ENCODE measurements at regions not wholly inside any gene's neighbourhood (a gene's known extent, or its start where the extent isn't known, plus 50 kb on each side); places are given as distances from the start of the nearest gene placed in this dataset.
"Not testable (repeated sequence)": the region's sequence is repeated elsewhere in the genome, so short reads cannot be mapped to it uniquely, and the experiment has no call there.

- no peak for DNase-seq (ENCODE audit: low spot score)
Observed at GRCh38 chrX:18003876-18004275, 142.8 kb upstream of the RAI2 start.

GRCh38 chrX:18002791-18003190, 141.7 kb upstream of the RAI2 start:
- DNase-seq (ENCODE audit: low spot score): no peak

- DNase-seq (ENCODE audit: low spot score): no peak
Observed at GRCh38 chrX:17994429-17994828, 133.3 kb upstream of the RAI2 start.

- no peak for DNase-seq (ENCODE audit: low spot score)
Observed at GRCh38 chrX:17993062-17993461, 132.0 kb upstream of the RAI2 start.

- DNase-seq (ENCODE audit: low spot score): no peak
Observed at GRCh38 chrX:17990532-17990931, 129.4 kb upstream of the RAI2 start.

- no peak for DNase-seq (ENCODE audit: low spot score)
Observed at GRCh38 chrX:17987783-17988182, 126.7 kb upstream of the RAI2 start.

- DNase-seq (ENCODE audit: low spot score): no peak
Observed at GRCh38 chrX:17986977-17987376, 125.9 kb upstream of the RAI2 start.

- DNase-seq (ENCODE audit: low spot score): no peak
Observed at GRCh38 chrX:17986440-17986839, 125.3 kb upstream of the RAI2 start.

GRCh38 chrX:17984415-17984814, 123.3 kb upstream of the RAI2 start:
- no peak for DNase-seq (ENCODE audit: low spot score)

- no peak for DNase-seq (ENCODE audit: low spot score)
Observed at GRCh38 chrX:17983389-17983788, 122.3 kb upstream of the RAI2 start.

GRCh38 chrX:17977696-17978095, 116.6 kb upstream of the RAI2 start:
- no peak for DNase-seq (ENCODE audit: low spot score)

- DNase-seq (ENCODE audit: low spot score): no peak
Observed at GRCh38 chrX:17976955-17977354, 115.9 kb upstream of the RAI2 start.

GRCh38 chrX:17975349-17975748, 114.3 kb upstream of the RAI2 start:
- not testable (repeated sequence) for DNase-seq (ENCODE audit: low spot score)

- DNase-seq (ENCODE audit: low spot score): no peak
Observed at GRCh38 chrX:17968367-17968766, 107.3 kb upstream of the RAI2 start.

- no peak for DNase-seq (ENCODE audit: low spot score)
Observed at GRCh38 chrX:17967888-17968287, 106.8 kb upstream of the RAI2 start.

GRCh38 chrX:17964871-17965270, 103.8 kb upstream of the RAI2 start:
- no peak for DNase-seq (ENCODE audit: low spot score)

- no peak for DNase-seq (ENCODE audit: low spot score)
Observed at GRCh38 chrX:17960891-17961290, 99.8 kb upstream of the RAI2 start.

- DNase-seq (ENCODE audit: low spot score): no peak
Observed at GRCh38 chrX:17944833-17945497, 83.9 kb upstream of the RAI2 start.

- not testable (repeated sequence) for DNase-seq (ENCODE audit: low spot score)
Observed at GRCh38 chrX:17941171-17941570, 80.1 kb upstream of the RAI2 start.

GRCh38 chrX:17939724-17940123, 78.6 kb upstream of the RAI2 start:
- no peak for DNase-seq (ENCODE audit: low spot score)

- no peak for DNase-seq (ENCODE audit: low spot score)
Observed at GRCh38 chrX:17933856-17934255, 72.8 kb upstream of the RAI2 start.

- no peak for DNase-seq (ENCODE audit: low spot score)
Observed at GRCh38 chrX:17932781-17933180, 71.7 kb upstream of the RAI2 start.

- no peak for DNase-seq (ENCODE audit: low spot score)
Observed at GRCh38 chrX:17931855-17932254, 70.8 kb upstream of the RAI2 start.

- no peak for DNase-seq (ENCODE audit: low spot score)
Observed at GRCh38 chrX:17930850-17931249, 69.8 kb upstream of the RAI2 start.

Measured in H4 (cell line).